PC-3 (cell line): ENCODE measurements at regions not wholly inside any gene's neighbourhood (a gene's known extent, or its start where the extent isn't known, plus 50 kb on each side); places are given as distances from the start of the nearest gene placed in this dataset.

Experiments used
- ATAC-seq: fragments of 200-7000 bp; cut with Tn5 transposase; 2 replicates; pipeline ENCODE4 v1.9.1; 2020; ENCODE audit warnings: mild to moderate bottlenecking, moderate library complexity
- BruUV-seq: library from RNA; stranded (reverse); fragments of 400-500 nt; replicated peaks from 2 replicates; lab custom pipeline; 2021; lab: Mats Ljungman, UMichigan
- CTCF ChIA-PET: fragments of 300-600 bp; sonication (Branson Sonifier 250); formaldehyde crosslinking; loops from one replicate; lab custom pipeline; 2022; ENCODE audit warnings: antibody characterized with exemption; lab: Charles Lee
- POLR2A ChIA-PET: fragments of 300-600 bp; sonication (Branson Sonifier 250); formaldehyde crosslinking; loops from one replicate; lab custom pipeline; 2022; ENCODE audit warnings: antibody characterized with exemption; ENCODE audit not compliant: unreplicated experiment; lab: Charles Lee
- DNase-seq: peaks from one replicate; pipeline ENCODE4 v3.0.0-alpha.2; 2015
- H2AFZ ChIP-seq: fragments of 300-600 bp; sonication (generic); 2 replicates; pipeline ENCODE4 v1.6.0; 2016; ENCODE audit warnings: antibody characterized with exemption, low read length
- H3F3A ChIP-seq: fragments of 300-600 bp; sonication (generic); one replicate; pipeline ENCODE4 v1.6.0; 2017; ENCODE audit warnings: antibody characterized with exemption, low read length, control low read depth, mild to moderate bottlenecking; ENCODE audit not compliant: unreplicated experiment
- H3K27ac ChIP-seq: fragments of 300-600 bp; sonication (generic); 2 replicates; pipeline ENCODE4 v1.5.1; 2016; ENCODE audit warnings: mild to moderate bottlenecking, low read length
- H3K27me3 ChIP-seq: fragments of 300-600 bp; sonication (generic); 2 replicates; pipeline ENCODE4 v1.6.1; 2016; ENCODE audit warnings: low read length, mixed read lengths
- H3K36me3 ChIP-seq: fragments of 300-600 bp; sonication (generic); 2 replicates; pipeline ENCODE4 v1.6.1; 2016; ENCODE audit warnings: low read depth, mixed run types, low read length, mixed read lengths
- H3K4me1 ChIP-seq: fragments of 300-600 bp; sonication (generic); 2 replicates; pipeline ENCODE4 v1.5.1; 2016; ENCODE audit warnings: low read length; ENCODE audit not compliant: insufficient read depth
- H3K4me2 ChIP-seq: fragments of 300-600 bp; sonication (generic); 2 replicates; pipeline ENCODE4 v1.6.0; 2016; ENCODE audit warnings: low read length
- H3K4me3 ChIP-seq: fragments of 300-600 bp; sonication (generic); 2 replicates; pipeline ENCODE4 v1.5.1; 2016; ENCODE audit warnings: mild to moderate bottlenecking, low read length, mixed read lengths
- H3K79me2 ChIP-seq: fragments of 300-600 bp; sonication (generic); 2 replicates; pipeline ENCODE4 v1.6.1; 2017; ENCODE audit warnings: low read length, mixed read lengths
- H3K9ac ChIP-seq: fragments of 300-600 bp; sonication (generic); 2 replicates; pipeline ENCODE4 v1.6.0; 2016; ENCODE audit warnings: mild to moderate bottlenecking, low read length
- H3K9me2 ChIP-seq: fragments of 300-600 bp; sonication (generic); replicated peaks from 2 replicates; pipeline ENCODE4 v1.6.1; 2016; ENCODE audit warnings: mixed run types, low read length, mixed read lengths
- H3K9me3 ChIP-seq: fragments of 300-600 bp; sonication (generic); 2 replicates; pipeline ENCODE4 v1.6.1; 2016; ENCODE audit warnings: low read length, mixed read lengths
- H4K20me1 ChIP-seq: fragments of 300-600 bp; sonication (generic); 2 replicates; pipeline ENCODE4 v1.6.1; 2016; ENCODE audit warnings: low read length, mixed read lengths
- CTCF ChIP-seq: fragments of 300-600 bp; sonication (generic); conservative IDR thresholded peaks from 2 replicates; pipeline ENCODE4 v1.5.1; 2017; ENCODE audit warnings: antibody characterized with exemption, low read depth, mild to moderate bottlenecking, low read length
- EZH2 ChIP-seq: fragments of 300-600 bp; sonication (generic); IDR thresholded peaks from one replicate; pipeline ENCODE4 v1.6.1; 2017; ENCODE audit warnings: antibody characterized with exemption, mild to moderate bottlenecking, low read length; ENCODE audit not compliant: unreplicated experiment
- EZH2phosphoT487 ChIP-seq: fragments of 300-600 bp; sonication (generic); IDR thresholded peaks from 2 replicates; pipeline ENCODE4 v1.6.1; 2018; ENCODE audit warnings: mild to moderate bottlenecking, antibody characterized with exemption, low read length, borderline replicate concordance
- intact Hi-C: fragments of 100-400 bp; cut with micrococcal nuclease; formaldehyde crosslinking; loops from 2 replicates; pipeline ENCODE4 v1.9.0; 2023

GRCh38 chr4:110924761-110925160 is 301.9 kb upstream of the PITX2 start:
- no peak for DNase-seq
- BruUV-seq = no TSS peak
- H3K36me3 ChIP-seq = no peaks in the 10 kb centered on the region
- H3K9ac ChIP-seq = no peak overlapping the region
- ChIA-PET CTCF (no interaction called here), POLR2A (no interaction called here)
- H3K79me2 ChIP-seq = no peaks in the 10 kb centered on the region
- H2AFZ ChIP-seq = no peak overlapping the region
- H3K4me1 ChIP-seq = no peaks in the 10 kb centered on the region
- H4K20me1 ChIP-seq = no peaks in the 10 kb centered on the region
- ATAC-seq = no peak
- no peak overlapping the region for H3K27ac ChIP-seq
- TF ChIP-seq EZH2 = no peak
- TF ChIP-seq EZH2phosphoT487 = no peak
- no peak for TF ChIP-seq CTCF
- intact Hi-C loops = no loop called here
- peaks cover 29% of the 10 kb centered on the region for H3K27me3 ChIP-seq
- H3K4me3 ChIP-seq = no peak overlapping the region
- H3K9me3 ChIP-seq = no peaks in the 10 kb centered on the region
- no peaks in the 10 kb centered on the region for H3K9me2 ChIP-seq
- H3F3A ChIP-seq = no peaks in the 10 kb centered on the region
- H3K4me2 ChIP-seq = no peak overlapping the region

- no peaks in the 10 kb centered on the region for H3K9me2 ChIP-seq
- H3K27me3 ChIP-seq = peaks cover 32% of the 10 kb centered on the region
- POLR2A ChIA-PET = no interaction called here
- no peaks in the 10 kb centered on the region for H3F3A ChIP-seq
- DNase-seq (no peak), ATAC-seq (no peak)
- CTCF ChIA-PET = no interaction called here
- H3K4me1 ChIP-seq = no peaks in the 10 kb centered on the region
- no TSS peak for BruUV-seq
- no peak overlapping the region for H2AFZ ChIP-seq
- H3K36me3 ChIP-seq = no peaks in the 10 kb centered on the region
- H3K79me2 ChIP-seq = no peaks in the 10 kb centered on the region
- TF ChIP-seq CTCF (no peak), EZH2 (no peak), EZH2phosphoT487 (no peak)
- H3K4me3 ChIP-seq = no peak overlapping the region
- no peaks in the 10 kb centered on the region for H4K20me1 ChIP-seq
- H3K9ac ChIP-seq = no peak overlapping the region
- intact Hi-C loops = no loop called here
- no peaks in the 10 kb centered on the region for H3K9me3 ChIP-seq
- no peak overlapping the region for H3K27ac ChIP-seq
- H3K4me2 ChIP-seq = no peak overlapping the region
These were observed 304.0 kb upstream of the PITX2 start for GRCh38 chr4:110926841-110927400.

GRCh38 chr4:110933341-110933740 is 310.5 kb upstream of the PITX2 start:
- Histone ChIP-seq H4K20me1 (no peaks in the 10 kb centered on the region), H2AFZ (no peak overlapping the region), H3K27ac (no peak overlapping the region), H3K9me3 (no peaks in the 10 kb centered on the region), H3K36me3 (no peaks in the 10 kb centered on the region), H3K9ac (no peak overlapping the region), H3K4me3 (no peak overlapping the region), H3F3A (no peaks in the 10 kb centered on the region), H3K4me1 (no peaks in the 10 kb centered on the region), H3K79me2 (no peaks in the 10 kb centered on the region), H3K9me2 (no peaks in the 10 kb centered on the region), H3K4me2 (no peak overlapping the region), H3K27me3 (peaks cover 16% of the 10 kb centered on the region; the same call in 1 of the 2 replicates)
- DNase-seq = no peak
- ATAC-seq = no peak
- POLR2A ChIA-PET = no interaction called here
- BruUV-seq = no TSS peak
- intact Hi-C loops = no loop called here
- CTCF ChIA-PET = no interaction called here
- TF ChIP-seq CTCF (no peak), EZH2 (no peak), EZH2phosphoT487 (no peak)
